Psoas muscle (tissue), 7 donors: ENCODE measurements at regions not wholly inside any gene's neighbourhood (a gene's known extent, or its start where the extent isn't known, plus 50 kb on each side); places are given as distances from the start of the nearest gene placed in this dataset.
A peak's percentile ranks its signal among the peaks of the same experiment; 100 is the strongest.

Source experiments
- ATAC-seq, 4 donors: fragments of 200-7000 bp; cut with Tn5 transposase; one replicate each; pipeline ENCODE4 v1.9.1; 2020; ENCODE audit warnings: moderate library complexity in 3 of 4, mild to moderate bottlenecking in 2 of 4
- DNase-seq, 2 donors: peaks; one replicate each; pipeline ENCODE4 v3.0.0-alpha.2; 2020
- H3K27ac ChIP-seq: fragments of 200-600 bp; one replicate; pipeline ENCODE4 v1.8.0; 2022
- H3K27me3 ChIP-seq, 3 donors: fragments of 200-600 bp in 1 of 3; one replicate each; pipeline versions ENCODE4 v1.6.1 to v1.8.0; 2013 to 2022; ENCODE audit warnings: low read length in 2 of 3, mild to moderate bottlenecking in 2 of 3, moderate library complexity in 1 of 3; ENCODE audit not compliant: insufficient read depth in 3 of 3
- H3K36me3 ChIP-seq, 2 donors: fragments of 200-600 bp in 1 of 2; one replicate each; pipeline versions ENCODE4 v1.6.1 to v1.8.0; 2013 to 2022; ENCODE audit warnings: low read depth in 1 of 2, mild to moderate bottlenecking in 1 of 2, moderate library complexity in 1 of 2; ENCODE audit not compliant: insufficient read depth in 1 of 2
- H3K4me1 ChIP-seq: fragments of 200-600 bp; one replicate; pipeline ENCODE4 v1.8.0; 2022
- H3K4me3 ChIP-seq: fragments of 200-600 bp; one replicate; pipeline ENCODE4 v1.8.0; 2022; ENCODE audit warnings: mild to moderate bottlenecking
- H3K9me3 ChIP-seq: fragments of 200-600 bp; one replicate; pipeline ENCODE4 v1.8.0; 2022
- WGBS, 3 donors: extraction: QIAGEN DNeasy Blood & Tissue Kit; methylation state at CpG; one replicate each; pipeline versions ENCODE4 v1.1.6 to v1.1.7; 2013; 5-methylcytosine and 5-hydroxymethylcytosine counted together
- intact Hi-C, 2 donors: fragments of 100-400 bp; cut with DNase I; formaldehyde crosslinking; loops; one replicate each; pipeline versions ENCODE4 v1.11.0 to v1.14.2; 2022
- TF ChIP-seq, protein P1 (sequence below): fragments of 200-600 bp; IDR thresholded peaks from one replicate; pipeline ENCODE4 v1.8.0; 2022; ENCODE audit warnings: antibody characterized with exemption
- donor health status: healthy with polysubstance abuse.
- donor health status: DM: no; HTN: no; CAD: no; lungs with moderate emphysema.
- donor health status: Bipolar disorder and iron deficiency.
- donor health status: healthy.
- donor health status: DM: yes; HTN: yes; CAD: no.
- donor health status: DM: no; HTN: no; CAD: no.
- donor health status: DM: yes; HTN: yes; CAD: no.

DNA sequence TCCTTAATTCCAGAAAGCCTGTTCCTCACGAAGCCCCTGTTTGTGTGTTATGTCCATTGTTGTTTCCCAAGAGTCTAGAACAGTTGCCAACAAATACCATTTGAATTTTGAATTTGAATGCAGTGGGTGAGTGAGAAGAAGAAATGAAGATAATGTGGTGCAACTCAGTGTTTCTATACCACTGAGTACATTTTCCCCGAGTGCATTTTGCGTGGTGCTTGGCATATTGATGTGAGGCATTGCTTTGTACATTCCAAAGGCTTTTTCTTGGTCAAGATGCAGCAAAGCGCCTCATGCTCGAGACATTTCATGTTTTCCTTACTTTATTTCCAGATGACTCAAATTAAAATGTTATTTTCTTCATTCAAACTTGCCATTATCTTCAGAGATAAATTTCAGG, 253.1 kb upstream of the RPS6KA3 start:
- 62 to 85% (median 82%) methylated on average over 5 of the region's 5 CpGs for WGBS, 3 donors
- no peaks in the 10 kb centered on the region for H3K9me3 ChIP-seq
- no peak overlapping the region for H3K4me3 ChIP-seq
- intact Hi-C loops = loop anchor here in 1 of 2 donors (10.0 kb wide), 1 partner anchor 1225 kb away; no protein-coding TSS in a partner anchor
- H3K27ac ChIP-seq = no peak overlapping the region
- ATAC-seq (no peak), DNase-seq (no peak)
- TF ChIP-seq, protein P1, sequence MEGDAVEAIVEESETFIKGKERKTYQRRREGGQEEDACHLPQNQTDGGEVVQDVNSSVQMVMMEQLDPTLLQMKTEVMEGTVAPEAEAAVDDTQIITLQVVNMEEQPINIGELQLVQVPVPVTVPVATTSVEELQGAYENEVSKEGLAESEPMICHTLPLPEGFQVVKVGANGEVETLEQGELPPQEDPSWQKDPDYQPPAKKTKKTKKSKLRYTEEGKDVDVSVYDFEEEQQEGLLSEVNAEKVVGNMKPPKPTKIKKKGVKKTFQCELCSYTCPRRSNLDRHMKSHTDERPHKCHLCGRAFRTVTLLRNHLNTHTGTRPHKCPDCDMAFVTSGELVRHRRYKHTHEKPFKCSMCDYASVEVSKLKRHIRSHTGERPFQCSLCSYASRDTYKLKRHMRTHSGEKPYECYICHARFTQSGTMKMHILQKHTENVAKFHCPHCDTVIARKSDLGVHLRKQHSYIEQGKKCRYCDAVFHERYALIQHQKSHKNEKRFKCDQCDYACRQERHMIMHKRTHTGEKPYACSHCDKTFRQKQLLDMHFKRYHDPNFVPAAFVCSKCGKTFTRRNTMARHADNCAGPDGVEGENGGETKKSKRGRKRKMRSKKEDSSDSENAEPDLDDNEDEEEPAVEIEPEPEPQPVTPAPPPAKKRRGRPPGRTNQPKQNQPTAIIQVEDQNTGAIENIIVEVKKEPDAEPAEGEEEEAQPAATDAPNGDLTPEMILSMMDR = no peak
- H3K27me3 ChIP-seq = peaks cover 0 to 2% (median 0%) of the 10 kb centered on the region in 3 donors
- no peaks in the 10 kb centered on the region for H3K36me3 ChIP-seq
- H3K4me1 ChIP-seq = peaks cover 2% of the 10 kb centered on the region

DNA sequence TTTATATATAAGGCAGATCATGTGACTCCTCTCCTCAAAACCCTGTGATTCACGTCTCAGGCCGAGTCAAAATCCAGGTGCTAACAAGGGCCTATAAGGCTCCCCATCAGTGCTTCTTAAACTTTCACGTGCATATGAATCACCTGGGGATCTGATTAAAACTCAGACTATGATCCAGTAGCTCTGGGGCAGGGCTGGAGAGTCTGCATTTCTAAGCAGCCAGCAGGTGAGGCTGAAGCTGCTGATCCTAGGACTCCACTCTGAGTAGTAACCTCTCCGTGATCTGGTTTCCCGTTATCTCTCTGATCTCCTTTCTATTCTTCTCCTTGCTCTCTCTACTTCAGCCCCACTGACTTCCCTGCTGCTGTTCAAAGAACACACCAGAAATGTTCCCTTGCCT, 252.4 kb upstream of the RPS6KA3 start:
- Histone ChIP-seq H3K4me3 (no peak overlapping the region), H3K36me3 (no peaks in the 10 kb centered on the region), H3K9me3 (no peaks in the 10 kb centered on the region), H3K27me3 (peaks cover 0 to 2% (median 0%) of the 10 kb centered on the region in 3 donors), H3K4me1 (peaks cover 2% of the 10 kb centered on the region), H3K27ac (no peak overlapping the region)
- DNase-seq = no peak
- ATAC-seq = no peak
- 47 to 66% (median 56%) methylated on average over 5 of the region's 5 CpGs for WGBS, 3 donors
- TF ChIP-seq, protein P1 = no peak
- intact Hi-C loops = no loop called here

DNA sequence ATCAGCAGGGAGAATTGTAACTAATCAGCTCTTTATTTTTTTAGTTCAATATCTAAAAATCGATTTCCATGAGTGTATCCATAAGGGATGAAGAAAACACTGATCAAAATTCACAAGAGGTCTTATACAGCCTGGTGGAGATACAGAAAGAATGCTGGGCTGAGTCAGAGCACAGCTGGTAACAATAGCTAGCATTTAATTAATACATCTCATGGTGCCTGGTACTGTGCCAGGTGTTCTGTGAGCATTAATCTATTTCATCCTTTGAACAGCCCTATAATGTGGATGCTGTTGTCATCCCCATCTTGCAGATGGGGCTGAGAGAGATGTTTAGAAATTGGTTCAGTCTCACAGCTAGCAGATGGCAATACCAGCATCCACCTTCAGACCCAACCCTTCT, 250.9 kb upstream of the RPS6KA3 start:
- Histone ChIP-seq H3K27ac (no peak overlapping the region), H3K4me3 (no peak overlapping the region), H3K4me1 (peaks cover 2% of the 10 kb centered on the region), H3K36me3 (no peaks in the 10 kb centered on the region), H3K27me3 (peaks cover 0 to 2% (median 0%) of the 10 kb centered on the region in 3 donors), H3K9me3 (no peaks in the 10 kb centered on the region)
- ATAC-seq (no peak), DNase-seq (no peak)
- intact Hi-C loops = no loop called here
- TF ChIP-seq, protein P1 = no peak
- 49 to 68% (median 67%) methylated on average over 1 of the region's 1 CpG for WGBS, 3 donors

DNA sequence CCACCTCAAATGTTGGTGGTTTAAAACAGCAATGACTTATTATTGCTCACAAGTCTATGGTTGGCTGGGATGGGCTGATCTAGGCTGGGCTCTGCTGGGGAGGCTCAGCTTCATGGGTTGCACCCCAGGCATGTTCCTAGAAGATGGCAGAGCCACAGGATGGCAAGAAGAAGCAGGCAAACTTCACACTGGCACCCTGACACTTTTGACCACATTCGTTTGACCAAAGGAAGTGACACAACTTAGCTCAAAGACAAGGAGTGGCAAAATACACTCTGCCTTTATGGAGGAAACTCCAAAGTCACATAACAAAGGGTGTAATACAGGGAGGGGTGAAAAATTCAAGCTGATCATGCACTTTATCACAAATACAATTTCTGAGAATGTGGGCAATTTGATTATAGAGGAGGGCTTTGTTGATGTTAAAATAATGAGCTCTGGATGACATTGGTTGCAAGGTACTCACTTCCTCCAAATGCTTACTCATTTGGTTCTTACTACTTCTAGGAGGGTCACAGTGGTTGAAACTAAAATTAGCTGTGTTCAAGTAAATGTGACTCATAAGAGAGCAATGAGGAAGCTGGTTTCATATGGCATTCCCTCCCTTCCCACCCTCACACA, 249.2 kb upstream of the RPS6KA3 start:
- DNase-seq (no peak), ATAC-seq (peak; percentile 86 to 93 (median 90))
- H3K36me3 ChIP-seq = no peaks in the 10 kb centered on the region
- H3K9me3 ChIP-seq = no peaks in the 10 kb centered on the region
- whole genome bisulfite sequencing, 3 donors = 37 to 44% (median 38%) methylated on average over 1 of the region's 1 CpG
- peak overlapping the region; percentile 73 for H3K27ac ChIP-seq
- no peak overlapping the region for H3K4me3 ChIP-seq
- H3K27me3 ChIP-seq = peaks cover 0 to 2% (median 0%) of the 10 kb centered on the region in 3 donors
- TF ChIP-seq, protein P1 = no peak
- peaks cover 2% of the 10 kb centered on the region for H3K4me1 ChIP-seq
- intact Hi-C loops = no loop called here

DNA sequence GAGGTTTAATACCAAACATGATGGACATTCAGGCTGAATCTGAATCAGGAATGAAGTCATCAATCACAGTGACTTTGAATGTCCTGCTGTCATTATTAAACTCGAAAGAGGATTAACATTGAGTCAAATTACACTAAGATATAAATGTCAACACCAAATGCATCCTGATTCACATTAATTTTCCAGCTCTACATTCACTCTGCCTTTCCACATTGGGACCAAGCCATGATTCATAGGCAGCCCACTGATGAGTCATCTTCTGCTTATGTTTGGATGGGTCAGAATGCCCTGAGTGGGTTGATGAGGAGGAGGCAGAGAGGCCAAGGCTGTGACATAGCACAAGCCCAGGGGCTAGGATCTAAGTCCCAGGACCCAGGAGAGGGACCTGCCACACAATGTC, 247.6 kb upstream of the RPS6KA3 start:
- TF ChIP-seq, protein P1 = no peak
- peaks cover 2% of the 10 kb centered on the region for H3K4me1 ChIP-seq
- peak in 3 of 4 donors; percentile 54 to 87 (median 56) for ATAC-seq
- no peaks in the 10 kb centered on the region for H3K27me3 ChIP-seq
- intact Hi-C loops = no loop called here
- H3K36me3 ChIP-seq = no peaks in the 10 kb centered on the region
- DNase-seq = no peak
- H3K27ac ChIP-seq = no peak overlapping the region
- WGBS, 3 donors = 14 to 26% (median 18%) methylated on average over 1 of the region's 1 CpG
- H3K4me3 ChIP-seq = no peak overlapping the region
- no peaks in the 10 kb centered on the region for H3K9me3 ChIP-seq
